CMK (cell line): ENCODE measurements at regions not wholly inside any gene's neighbourhood (a gene's known extent, or its start where the extent isn't known, plus 50 kb on each side); places are given as distances from the start of the nearest gene placed in this dataset.

Experiments used
- DNase-seq: peaks from one replicate; pipeline ENCODE4 v3.0.0-alpha.2; 2010; ENCODE audit warnings: low read depth

- DNase-seq = no peak
These were observed 662.0 kb downstream of the CDH11 start for GRCh38 chr16:64459821-64460220.

GRCh38 chr16:64459402-64459801 is 662.5 kb downstream of the CDH11 start:
- no peak for DNase-seq

GRCh38 chr16:64455275-64455674 is 666.6 kb downstream of the CDH11 start:
- DNase-seq = no peak

- DNase-seq = no peak
These were observed 668.2 kb downstream of the CDH11 start for GRCh38 chr16:64453646-64454045.

GRCh38 chr16:64452446-64452845 is 669.4 kb downstream of the CDH11 start:
- no peak for DNase-seq

GRCh38 chr16:64450177-64450576 is 671.7 kb downstream of the CDH11 start:
- DNase-seq = no peak

GRCh38 chr16:64449506-64449905 is 672.4 kb downstream of the CDH11 start:
- no peak for DNase-seq

GRCh38 chr16:64445649-64446048 is 676.2 kb downstream of the CDH11 start:
- DNase-seq = no peak

GRCh38 chr16:64445245-64445644 is 676.6 kb downstream of the CDH11 start:
- DNase-seq = no peak

- no peak for DNase-seq
These were observed 681.4 kb downstream of the CDH11 start for GRCh38 chr16:64440421-64440831.

GRCh38 chr16:64440005-64440404 is 681.9 kb downstream of the CDH11 start:
- no peak for DNase-seq

GRCh38 chr16:64437706-64438324 is 684.0 kb downstream of the CDH11 start:
- DNase-seq = no peak

GRCh38 chr16:64434526-64435069 is 687.3 kb downstream of the CDH11 start:
- no peak for DNase-seq

- no peak for DNase-seq
These were observed 693.3 kb downstream of the CDH11 start for GRCh38 chr16:64428463-64429113.

GRCh38 chr16:64426131-64426666 is 695.7 kb downstream of the CDH11 start:
- no peak for DNase-seq

GRCh38 chr16:64425381-64425780 is 696.5 kb downstream of the CDH11 start:
- no peak for DNase-seq

GRCh38 chr16:64422259-64422658 is 699.6 kb downstream of the CDH11 start:
- DNase-seq = no peak

- no peak for DNase-seq
These were observed 700.3 kb downstream of the CDH11 start for GRCh38 chr16:64421515-64421914.

GRCh38 chr16:64419832-64420231 is 702.0 kb downstream of the CDH11 start:
- DNase-seq = no peak

- DNase-seq = no peak
These were observed 704.1 kb downstream of the CDH11 start for GRCh38 chr16:64417711-64418227.

- DNase-seq = no peak
These were observed 705.5 kb downstream of the CDH11 start for GRCh38 chr16:64416216-64417005.

- no peak for DNase-seq
These were observed 709.1 kb downstream of the CDH11 start for GRCh38 chr16:64412578-64413280.
